NOMO-1 treated with DMSO at 0.1 percent for 48 hours (cell line): ENCODE measurements at regions not wholly inside any gene's neighbourhood (a gene's known extent, or its start where the extent isn't known, plus 50 kb on each side); places are given as distances from the start of the nearest gene placed in this dataset.
"Not testable (repeated sequence)": the region's sequence is repeated elsewhere in the genome, so short reads cannot be mapped to it uniquely, and the experiment has no call there.

Source experiments
- DNase-seq: peaks from one replicate; lab custom pipeline; 2025; ENCODE audit not compliant: unreplicated experiment; lab: John Stamatoyannopoulos, UW

DNA sequence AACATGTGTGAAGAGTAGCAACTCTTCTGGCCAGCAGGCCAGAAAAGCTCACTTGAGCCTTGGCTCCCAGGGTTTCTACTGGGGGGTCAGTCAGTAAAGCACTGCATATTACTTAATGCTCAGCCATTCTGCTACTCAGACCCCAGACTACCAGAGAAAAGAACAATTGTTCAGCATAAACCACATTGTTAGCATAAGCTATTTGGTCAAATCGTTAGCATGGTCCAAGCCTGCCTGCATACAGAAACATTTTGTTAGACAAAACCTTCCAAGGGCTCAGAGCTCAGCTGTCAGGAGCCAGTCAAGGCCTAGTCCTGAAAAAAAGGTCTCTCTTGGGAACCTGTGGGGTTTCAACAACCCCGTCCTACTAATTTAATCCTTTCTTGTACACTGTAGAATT is 449.3 kb downstream of the PRR16 start:
- no peak for DNase-seq

DNA sequence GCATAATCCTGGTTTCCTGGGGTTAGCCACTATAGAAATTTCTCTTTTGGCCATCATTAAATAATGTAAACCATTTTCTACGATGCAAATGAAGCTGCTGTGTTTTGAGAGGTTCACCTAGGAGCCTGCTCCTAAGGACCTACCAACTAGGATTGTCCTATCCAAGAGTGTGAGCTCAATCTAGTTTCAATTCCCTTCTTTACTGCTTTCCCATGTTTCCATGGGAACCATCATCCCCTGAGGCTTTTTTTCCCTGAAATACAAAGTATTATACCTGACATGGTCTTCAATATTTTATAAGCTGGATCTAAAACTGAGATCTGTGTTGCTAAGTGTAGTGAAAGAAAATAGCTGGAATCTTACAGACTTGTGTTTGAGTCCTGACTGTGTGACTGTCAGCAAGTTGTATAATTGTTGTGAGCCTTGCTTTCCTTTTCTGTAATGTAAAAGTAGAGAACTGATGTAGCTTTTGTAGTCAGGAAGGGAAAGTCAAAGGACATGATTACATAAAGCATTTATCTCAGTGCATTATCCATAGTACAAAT is 453.2 kb downstream of the PRR16 start:
- DNase-seq = no peak

DNA sequence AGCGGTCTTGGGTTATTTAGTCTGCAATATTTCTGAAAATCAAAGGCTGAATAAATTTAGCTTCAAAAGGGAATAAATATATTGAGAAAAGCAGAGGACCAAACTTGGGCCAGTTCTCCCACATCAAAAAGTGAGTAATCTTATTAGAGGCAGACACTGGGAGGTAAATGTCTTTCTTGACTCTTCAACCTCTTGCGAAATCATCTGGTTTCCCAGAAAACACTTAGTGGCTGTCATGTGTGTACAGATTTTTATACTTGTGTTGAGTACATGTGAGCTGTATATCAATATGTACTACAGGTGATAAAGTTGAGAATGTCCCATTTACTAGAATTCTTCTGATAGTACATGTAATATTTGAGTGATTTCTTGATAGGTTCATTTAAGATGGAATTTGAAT is 454.9 kb downstream of the PRR16 start:
- DNase-seq = no peak

DNA sequence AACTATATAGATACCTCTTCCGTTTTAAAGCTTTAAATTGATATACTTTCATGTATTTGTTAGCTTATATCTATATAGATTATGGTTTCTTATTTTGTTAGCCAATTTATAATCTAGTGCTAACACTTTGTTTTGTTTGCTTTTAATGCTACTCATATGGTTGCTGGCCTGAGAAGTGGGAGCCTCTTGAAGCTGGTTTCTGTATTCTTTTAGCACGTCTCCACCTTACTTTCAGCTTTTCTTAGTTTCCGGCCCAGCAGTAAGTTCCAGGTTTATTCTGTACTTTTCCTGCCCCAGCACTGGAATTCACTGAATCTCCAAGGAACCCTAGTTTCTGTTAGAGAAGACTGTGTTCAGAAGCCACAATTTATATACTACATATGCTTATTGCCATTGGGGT is 458.9 kb downstream of the PRR16 start:
- no peak for DNase-seq

DNA sequence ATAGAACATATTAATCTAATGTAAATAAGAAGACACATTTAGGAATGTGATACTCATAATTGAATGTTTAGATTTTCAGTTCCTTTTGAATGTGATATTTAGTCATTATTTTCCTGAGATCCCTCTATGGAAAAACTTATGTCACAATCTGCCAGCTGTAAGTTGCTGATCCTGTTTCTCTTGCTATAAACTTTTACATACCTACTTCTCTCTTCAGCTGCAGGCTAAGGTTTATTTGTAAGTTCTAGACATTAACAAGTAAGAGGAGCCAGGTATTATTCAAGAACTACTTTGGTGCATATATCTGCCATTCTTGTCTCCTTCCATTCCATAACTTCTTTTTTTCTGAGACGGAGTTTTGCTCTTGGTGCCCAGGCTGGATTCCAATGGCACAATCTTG is 462.4 kb downstream of the PRR16 start:
- no peak for DNase-seq

DNA sequence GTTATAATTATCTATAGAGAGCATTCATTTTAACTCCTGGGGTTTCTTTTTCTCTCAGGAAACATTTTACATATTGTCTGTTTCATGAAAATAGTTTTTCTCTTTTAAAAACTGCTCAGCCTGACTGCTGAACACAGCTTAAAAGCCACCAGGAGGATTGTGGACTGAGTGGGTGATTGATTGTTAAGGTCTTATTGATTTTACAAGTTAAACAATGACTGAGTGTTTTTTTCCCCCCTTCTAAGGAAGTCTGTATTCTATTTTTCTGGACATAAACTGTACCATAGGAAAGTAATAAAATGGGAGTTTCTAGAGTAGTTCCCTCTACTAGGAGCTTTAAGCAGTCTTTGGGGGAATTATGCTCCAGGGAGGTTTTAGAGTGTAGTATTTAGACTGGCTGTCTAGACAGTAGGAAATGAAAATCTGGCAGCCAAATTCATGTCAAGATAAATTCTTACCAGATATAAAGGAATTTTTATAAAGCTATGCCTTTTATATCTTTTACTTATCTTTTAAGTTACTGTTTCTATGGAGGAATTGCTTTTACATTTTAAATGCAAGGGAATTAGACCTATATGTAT is 463.9 kb downstream of the PRR16 start:
- no peak for DNase-seq

DNA sequence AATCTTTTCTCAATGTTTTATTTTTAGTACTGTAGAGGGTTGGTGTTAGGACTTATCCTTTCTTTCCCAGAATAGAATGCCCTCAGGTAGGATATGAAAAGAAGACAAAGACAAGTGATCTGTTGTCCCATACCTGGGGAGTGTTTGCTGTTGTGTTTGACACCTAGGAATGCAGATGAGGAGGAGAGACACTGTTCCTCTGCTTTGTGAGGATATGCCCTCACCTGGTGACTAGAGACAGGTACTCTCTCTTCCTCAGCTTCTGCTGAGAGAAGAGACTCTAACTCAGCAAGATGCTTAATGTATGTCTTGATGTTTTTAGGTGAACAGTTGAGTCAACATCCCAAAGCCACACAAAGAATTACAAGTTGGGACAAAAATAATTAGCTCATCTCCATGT is 468.4 kb downstream of the PRR16 start:
- DNase-seq = no peak

DNA sequence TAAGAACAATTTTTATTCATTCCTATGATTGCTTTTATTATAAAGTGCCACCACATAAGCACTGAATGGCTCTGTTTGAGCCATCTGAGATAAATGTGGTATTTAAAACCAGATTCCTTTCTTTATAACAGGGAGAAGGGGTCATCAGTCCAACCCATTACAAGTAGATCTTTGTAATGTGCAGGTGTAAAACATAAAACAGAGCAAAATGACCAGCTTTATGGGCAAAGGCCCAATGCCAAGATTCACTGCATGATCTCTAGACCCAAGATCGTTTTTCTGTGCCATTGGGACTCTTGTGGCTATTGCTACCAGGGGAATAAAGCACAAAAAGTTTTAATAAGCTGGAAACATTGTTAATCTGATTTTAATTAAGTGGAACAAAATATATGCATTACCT is 469.9 kb downstream of the PRR16 start:
- no peak for DNase-seq

DNA sequence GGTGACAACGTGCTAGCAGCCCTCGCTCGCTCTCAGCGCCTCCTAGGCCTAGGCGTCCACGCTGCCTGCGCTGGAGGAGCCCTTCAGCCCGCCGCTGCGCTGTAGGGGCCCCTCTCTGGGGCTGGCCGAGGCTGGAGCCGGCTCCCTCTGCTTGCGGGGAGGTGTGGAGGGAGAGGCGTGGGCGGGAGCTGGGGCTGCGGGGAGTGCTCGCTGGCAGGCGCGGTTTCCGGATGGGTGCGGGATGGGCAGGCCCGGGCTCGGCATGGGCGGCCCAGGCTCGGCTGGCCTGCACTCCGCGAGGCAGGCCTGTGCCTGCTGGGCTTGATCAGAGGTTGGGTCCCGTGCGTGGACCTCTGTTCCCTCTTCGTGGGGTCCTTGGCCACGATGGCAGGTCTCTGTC is 472.6 kb downstream of the PRR16 start:
- DNase-seq = no peak

DNA sequence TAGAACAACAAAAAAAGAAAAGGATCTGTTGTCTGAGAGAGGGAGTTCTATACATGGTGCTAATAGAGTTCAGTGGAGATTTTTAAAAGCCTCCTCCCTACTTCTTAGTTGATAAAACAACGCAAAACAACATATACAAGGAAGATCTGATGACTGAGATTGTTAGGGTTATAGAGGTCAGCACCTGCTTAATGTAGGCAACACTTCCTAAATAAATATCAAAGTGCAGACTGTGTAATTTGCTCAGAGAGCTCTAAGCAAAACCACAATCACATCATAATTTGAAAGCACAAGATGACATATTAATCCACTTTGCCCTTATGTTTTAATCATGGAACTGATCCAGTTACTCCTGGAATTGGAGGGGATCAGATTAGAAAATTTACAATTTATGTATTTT is 474.5 kb downstream of the PRR16 start:
- DNase-seq = no peak

DNA sequence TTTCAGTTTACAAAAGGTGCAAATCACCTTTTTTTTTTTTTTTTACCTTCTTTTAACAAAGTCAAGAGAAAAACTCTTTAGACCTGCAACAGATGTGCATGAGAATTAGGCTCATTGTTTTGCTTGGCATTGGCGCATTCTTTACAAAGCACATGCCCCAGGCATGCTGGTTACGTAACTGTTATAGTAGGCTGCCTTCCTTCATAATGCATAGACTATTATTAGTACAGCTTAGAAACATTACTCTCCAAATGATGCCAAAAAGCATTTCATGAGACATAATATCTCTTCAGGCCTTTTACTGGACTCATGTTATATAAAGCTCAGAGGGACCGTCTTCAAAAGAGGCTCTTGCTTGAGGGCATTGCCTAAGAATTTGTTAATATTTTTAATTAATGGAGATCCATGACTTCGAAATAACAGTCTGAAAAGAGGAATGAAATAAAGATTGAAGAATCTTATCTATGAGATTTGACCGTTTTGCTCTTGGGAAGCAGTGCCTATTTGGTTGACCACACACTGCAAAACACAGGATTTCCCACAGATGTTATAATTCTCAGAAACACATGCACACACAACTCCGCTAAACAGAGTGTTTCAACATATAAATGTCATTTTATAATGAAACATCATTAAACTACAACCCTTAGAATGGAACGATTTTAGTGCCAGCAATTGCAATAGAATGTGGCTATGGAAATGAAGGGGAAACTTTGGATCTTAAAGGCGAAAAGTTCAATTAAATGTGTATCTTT is 478.7 kb downstream of the PRR16 start:
- no peak for DNase-seq

DNA sequence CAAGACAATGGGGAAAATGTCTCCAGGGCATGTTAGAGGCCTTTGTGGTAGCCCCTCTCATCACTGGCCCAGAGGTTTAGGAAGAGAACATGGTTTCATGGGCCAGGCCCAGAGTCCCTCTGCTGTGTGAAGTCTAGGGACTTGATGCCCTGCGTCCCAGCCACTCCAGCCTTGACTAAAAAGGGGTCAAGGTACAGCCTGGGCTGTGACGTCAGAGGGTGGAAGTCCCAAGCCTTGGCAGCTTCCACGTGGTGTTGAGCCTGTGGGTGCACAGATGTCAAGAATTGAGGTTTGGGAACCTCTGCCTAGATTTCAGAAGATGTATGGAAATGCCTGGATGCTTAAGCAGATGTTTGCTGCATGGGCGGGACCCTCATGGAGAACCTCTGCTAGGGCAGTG is 485.5 kb downstream of the PRR16 start:
- not testable (repeated sequence) for DNase-seq

DNA sequence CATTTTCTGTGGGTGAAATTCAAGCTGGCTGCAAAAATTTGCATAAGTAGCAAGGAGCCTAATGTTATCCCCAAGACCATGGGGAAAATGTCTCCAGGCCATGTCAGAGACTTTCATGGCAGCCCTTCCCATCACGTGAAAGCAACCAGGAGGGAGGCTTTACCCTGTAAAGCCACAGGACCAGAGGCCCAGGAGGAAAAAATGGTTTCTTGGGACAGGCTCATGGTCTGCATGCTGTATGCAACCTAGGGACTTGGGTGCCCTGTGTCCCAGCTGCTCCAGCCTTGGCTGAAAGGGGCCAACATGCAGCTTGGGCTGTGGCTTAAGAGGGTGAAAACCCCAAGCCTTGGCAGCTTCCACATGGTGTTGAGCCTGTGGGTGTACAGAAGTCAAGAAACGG is 489.3 kb downstream of the PRR16 start:
- not testable (repeated sequence) for DNase-seq

DNA sequence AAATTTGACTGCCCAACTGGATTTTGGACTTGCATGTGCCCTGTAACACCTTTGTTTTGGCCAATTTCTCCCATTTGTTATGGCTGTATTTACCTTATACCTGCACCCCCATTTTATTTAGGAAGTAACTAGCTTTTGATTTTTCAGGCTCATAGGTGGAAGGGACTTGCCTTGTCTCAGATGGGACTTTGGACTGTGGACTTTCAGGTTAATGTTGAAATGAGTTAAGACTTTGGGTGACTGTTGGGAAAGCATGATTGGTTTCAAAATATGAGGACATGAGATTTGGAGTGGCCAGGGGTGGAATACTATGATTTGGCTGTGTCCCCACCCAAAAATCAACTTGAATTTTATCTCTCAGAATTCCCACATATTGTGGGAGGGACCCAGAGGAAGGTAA is 490.2 kb downstream of the PRR16 start:
- DNase-seq = no peak

DNA sequence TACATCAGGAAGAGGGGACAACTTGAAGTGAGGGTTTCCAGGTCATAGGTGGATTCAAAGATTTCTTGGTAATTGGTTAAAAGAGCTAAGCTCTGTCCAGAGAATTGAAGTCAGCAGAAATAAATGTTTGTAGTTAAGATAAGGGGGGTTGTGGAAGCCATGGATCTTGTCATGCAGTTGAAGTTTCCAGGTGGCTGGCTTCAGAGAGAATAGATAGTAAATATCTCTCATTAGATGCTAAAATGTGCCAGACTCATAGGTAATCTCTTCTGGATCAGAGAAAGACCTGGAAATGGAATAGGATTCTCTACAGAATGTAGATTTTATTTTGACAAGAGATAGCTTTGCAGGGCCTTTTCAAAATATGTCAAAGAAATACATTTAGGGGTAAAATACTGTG is 491.7 kb downstream of the PRR16 start:
- DNase-seq = no peak

DNA sequence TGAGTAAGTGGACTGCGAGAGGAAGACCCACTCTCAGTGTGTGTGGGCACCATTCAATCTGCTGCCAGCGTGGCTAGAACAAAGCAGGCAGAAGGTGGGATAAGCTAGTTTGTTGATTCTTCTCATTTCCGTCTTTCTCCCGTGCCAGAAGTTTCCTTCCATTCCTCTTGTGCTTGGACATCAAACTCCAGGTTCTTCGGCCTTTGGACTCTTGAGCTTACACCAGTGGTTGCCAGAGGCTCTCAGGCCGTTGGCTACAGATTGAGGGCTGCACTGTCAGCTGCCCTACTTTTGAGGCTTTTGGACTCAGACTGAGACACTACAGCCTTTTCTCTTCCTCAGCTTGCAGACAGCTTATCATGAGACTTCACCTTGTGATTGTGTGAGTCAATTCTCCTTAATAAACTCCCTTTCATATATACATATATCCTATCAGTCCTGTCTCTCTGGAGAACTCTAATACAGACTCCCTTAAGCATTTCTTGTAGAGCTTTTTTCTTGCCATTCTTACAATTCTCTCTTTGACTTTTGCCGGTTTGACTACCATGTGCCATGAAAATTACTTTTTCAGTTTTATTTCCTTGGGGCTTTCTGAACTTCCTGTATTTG is 494.9 kb downstream of the PRR16 start:
- DNase-seq = no peak

DNA sequence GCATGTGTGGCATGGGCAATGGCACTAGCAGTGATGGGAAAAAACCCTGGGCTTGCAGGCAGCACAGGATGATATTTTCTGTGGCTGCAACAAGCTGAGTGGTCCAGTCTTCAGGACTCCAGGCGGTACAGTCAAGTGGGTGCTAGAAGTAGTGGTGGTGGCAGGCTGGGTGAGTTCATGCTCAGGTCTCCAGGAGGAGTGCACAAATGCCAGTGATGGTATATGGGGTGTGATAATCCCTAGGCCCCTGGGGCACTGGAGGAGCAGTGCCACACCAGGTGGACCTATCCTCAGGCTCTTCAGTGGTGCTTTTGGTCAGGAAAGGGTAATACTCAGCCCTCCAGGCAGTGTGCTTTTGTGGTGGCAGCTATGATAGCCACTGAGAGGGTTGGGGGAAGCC is 496.4 kb downstream of the PRR16 start:
- DNase-seq = no peak

DNA sequence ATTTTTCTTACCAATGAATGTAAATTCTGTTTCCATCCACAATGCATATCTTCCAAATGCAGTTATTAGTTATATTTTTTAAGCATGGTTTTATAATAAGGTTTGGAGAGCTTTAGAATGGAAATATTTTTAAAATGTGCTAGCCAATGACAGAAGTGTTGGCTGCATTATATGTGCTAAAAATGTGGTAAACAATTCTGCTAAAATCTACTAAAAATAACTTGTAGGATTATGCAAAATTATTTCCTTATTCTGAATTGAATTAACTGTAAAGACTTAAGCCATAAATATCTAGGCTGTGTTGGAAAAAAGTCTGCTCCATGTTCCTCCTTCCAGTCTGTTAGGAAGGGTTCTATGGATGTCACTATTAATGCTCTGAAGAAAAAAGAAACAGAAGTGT is 503.3 kb downstream of the PRR16 start:
- DNase-seq = no peak

DNA sequence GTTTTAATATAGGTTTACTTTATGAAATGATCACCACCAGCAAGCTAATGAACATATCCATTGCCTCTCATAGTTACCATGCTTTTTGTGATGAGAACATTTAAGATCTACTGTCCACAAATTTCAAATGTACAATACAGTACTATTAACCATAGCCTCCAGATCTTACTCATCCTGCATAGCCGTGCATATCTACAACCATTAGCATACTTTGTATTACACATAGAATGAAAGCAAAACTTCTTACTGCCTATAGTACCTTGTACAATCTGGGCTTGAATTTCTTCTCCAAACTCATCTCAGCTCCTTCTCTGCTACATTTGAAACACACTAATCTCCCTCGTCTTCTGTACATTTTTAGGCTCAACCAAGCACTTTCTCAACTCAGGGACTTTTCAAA is 510.6 kb downstream of the PRR16 start:
- no peak for DNase-seq

DNA sequence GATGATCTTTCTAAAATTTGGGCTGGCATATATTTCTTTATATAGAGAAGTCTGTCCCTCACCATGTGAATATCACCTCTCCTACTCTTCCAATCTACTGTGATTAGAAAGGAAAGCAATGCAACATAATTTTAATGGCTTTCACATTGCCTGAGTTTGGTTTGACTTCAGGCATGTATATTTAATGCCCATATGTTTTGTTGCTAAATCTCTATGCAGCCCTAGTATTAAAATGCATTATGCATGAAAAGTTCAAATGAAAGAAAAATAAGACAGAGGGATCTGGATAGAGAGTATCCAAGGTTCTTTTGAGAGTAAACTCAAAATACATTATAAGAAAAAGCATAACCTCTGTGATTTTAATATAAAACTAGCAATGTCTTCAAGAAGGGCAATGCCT is 518.3 kb downstream of the PRR16 start:
- DNase-seq = no peak

DNA sequence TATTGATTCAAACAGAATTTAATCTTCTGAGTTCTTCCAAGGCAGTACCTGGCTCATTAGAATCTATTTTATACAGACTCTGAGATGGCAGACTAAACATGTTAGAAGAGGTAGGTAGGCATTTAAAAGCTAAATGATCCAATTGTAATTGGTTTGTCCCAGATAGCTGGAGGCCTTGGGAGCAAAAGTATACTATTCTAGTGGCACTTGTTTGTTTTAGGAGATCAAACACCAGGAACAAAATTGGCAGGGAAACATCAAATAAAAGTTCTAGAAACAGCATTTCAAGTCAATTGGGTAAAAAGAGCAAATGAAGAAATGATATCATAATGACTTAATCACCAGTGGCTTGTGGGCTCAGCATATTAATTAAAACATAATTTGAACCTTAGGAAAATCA is 521.4 kb downstream of the PRR16 start:
- DNase-seq = no peak

DNA sequence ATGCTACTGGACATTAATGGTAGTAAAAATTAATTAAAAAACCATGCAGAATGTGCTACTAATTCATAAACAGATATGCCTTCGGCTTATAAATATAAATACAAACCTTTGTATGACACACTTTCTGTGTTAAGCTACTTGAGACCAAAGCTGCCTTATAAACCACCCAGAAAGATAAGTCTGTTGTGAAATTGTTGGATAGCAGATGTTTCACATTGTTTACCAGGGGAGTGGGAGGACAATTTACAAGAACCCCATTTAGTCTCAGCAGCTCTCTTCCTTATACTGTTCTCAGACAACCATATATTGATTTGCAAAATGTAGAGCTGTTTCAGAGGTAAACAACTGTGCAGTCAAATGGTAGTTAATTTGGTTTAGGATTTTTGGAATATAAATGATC is 524.4 kb downstream of the PRR16 start:
- no peak for DNase-seq
